ENCODE measurements at regions not wholly inside any gene's neighbourhood (a gene's known extent, or its start where the extent isn't known, plus 50 kb on each side); places are given as distances from the start of the nearest gene placed in this dataset.

GRCh38 chr1:88039240-88039639 is 644.8 kb upstream of the PKN2 start:
- H3K4me1 ChIP-seq (ENCODE audit: control insufficient read depth, extremely low read depth, insufficient read depth, low read length), result no peaks in the 10 kb centered on the region
- H3K27me3 ChIP-seq (ENCODE audit: control insufficient read depth, insufficient read depth, low read length), result no peaks in the 10 kb centered on the region
- H2AFZ ChIP-seq (ENCODE audit: low read length), result no peak overlapping the region
- no peak overlapping the region for H3K9ac ChIP-seq (ENCODE audit: insufficient read depth, low read length)
- TF ChIP-seq EZH2 (IDR thresholded peaks at IDR 0.05; ENCODE audit: low read length, missing control alignments) (no peak), CTCF (conservative IDR thresholded peaks at IDR 0.05 in 1 of 2, IDR thresholded peaks at IDR 0.05 in 1 of 2; ENCODE audit: low read depth in 1 of 2, low read length in 2 of 2) (no peak)
- no peaks in the 10 kb centered on the region for H4K20me1 ChIP-seq (ENCODE audit: control insufficient read depth, extremely low read depth, insufficient read depth, low read length)
- H3K4me2 ChIP-seq (ENCODE audit: extremely low read depth, insufficient read depth, low read length), result no peak overlapping the region
- no peaks in the 10 kb centered on the region for H3K9me3 ChIP-seq (ENCODE audit: control insufficient read depth, insufficient read depth, low read depth, low read length)
- no peak overlapping the region for H3K4me3 ChIP-seq (replicated peaks in 1 of 4; ENCODE audit: control extremely low read depth in 1 of 4, insufficient read depth in 1 of 4, low read depth in 3 of 4, low read length in 4 of 4)
- H3K27ac ChIP-seq (ENCODE audit: insufficient read depth, low read length), result no peak overlapping the region
- no peak for DNase-seq (ENCODE audit: low read depth in 2 of 2)
- no peaks in the 10 kb centered on the region for H3K79me2 ChIP-seq (ENCODE audit: control insufficient read depth, insufficient read depth, low read length)
- no peaks in the 10 kb centered on the region for H3K36me3 ChIP-seq (ENCODE audit: control insufficient read depth, insufficient read depth, low read length)

GRCh38 chr1:88043834-88044233 is 640.2 kb upstream of the PKN2 start:
- no peaks in the 10 kb centered on the region for H3K9me3 ChIP-seq (ENCODE audit: control insufficient read depth, insufficient read depth, low read depth, low read length)
- H2AFZ ChIP-seq (ENCODE audit: low read length), result no peak overlapping the region
- H3K27ac ChIP-seq (ENCODE audit: insufficient read depth, low read length), result no peak overlapping the region
- H3K79me2 ChIP-seq (ENCODE audit: control insufficient read depth, insufficient read depth, low read length), result no peaks in the 10 kb centered on the region
- no peaks in the 10 kb centered on the region for H4K20me1 ChIP-seq (ENCODE audit: control insufficient read depth, extremely low read depth, insufficient read depth, low read length)
- H3K27me3 ChIP-seq (ENCODE audit: control insufficient read depth, insufficient read depth, low read length), result no peaks in the 10 kb centered on the region
- peak in 1 of 2 donors; percentile 39 for DNase-seq (ENCODE audit: low read depth in 2 of 2)
- no peaks in the 10 kb centered on the region for H3K36me3 ChIP-seq (ENCODE audit: control insufficient read depth, insufficient read depth, low read length)
- H3K9ac ChIP-seq (ENCODE audit: insufficient read depth, low read length), result no peak overlapping the region
- TF ChIP-seq EZH2 (IDR thresholded peaks at IDR 0.05; ENCODE audit: low read length, missing control alignments) (no peak), CTCF (conservative IDR thresholded peaks at IDR 0.05 in 1 of 2, IDR thresholded peaks at IDR 0.05 in 1 of 2; ENCODE audit: low read depth in 1 of 2, low read length in 2 of 2) (no peak)
- no peaks in the 10 kb centered on the region for H3K4me1 ChIP-seq (ENCODE audit: control insufficient read depth, extremely low read depth, insufficient read depth, low read length)
- no peak overlapping the region for H3K4me3 ChIP-seq (replicated peaks in 1 of 4; ENCODE audit: control extremely low read depth in 1 of 4, insufficient read depth in 1 of 4, low read depth in 3 of 4, low read length in 4 of 4)
- no peak overlapping the region for H3K4me2 ChIP-seq (ENCODE audit: extremely low read depth, insufficient read depth, low read length)

- Histone ChIP-seq H3K4me2 (ENCODE audit: extremely low read depth, insufficient read depth, low read length) (no peak overlapping the region), H3K9me3 (ENCODE audit: control insufficient read depth, insufficient read depth, low read depth, low read length) (no peaks in the 10 kb centered on the region), H2AFZ (ENCODE audit: low read length) (no peak overlapping the region), H3K9ac (ENCODE audit: insufficient read depth, low read length) (no peak overlapping the region), H3K4me3 (replicated peaks in 1 of 4; ENCODE audit: control extremely low read depth in 1 of 4, insufficient read depth in 1 of 4, low read depth in 3 of 4, low read length in 4 of 4) (no peak overlapping the region), H3K27ac (ENCODE audit: insufficient read depth, low read length) (no peak overlapping the region), H3K36me3 (ENCODE audit: control insufficient read depth, insufficient read depth, low read length) (no peaks in the 10 kb centered on the region), H3K4me1 (ENCODE audit: control insufficient read depth, extremely low read depth, insufficient read depth, low read length) (no peaks in the 10 kb centered on the region), H3K27me3 (ENCODE audit: control insufficient read depth, insufficient read depth, low read length) (no peaks in the 10 kb centered on the region), H3K79me2 (ENCODE audit: control insufficient read depth, insufficient read depth, low read length) (no peaks in the 10 kb centered on the region), H4K20me1 (ENCODE audit: control insufficient read depth, extremely low read depth, insufficient read depth, low read length) (no peaks in the 10 kb centered on the region)
- no peak for DNase-seq (ENCODE audit: low read depth in 2 of 2)
- no peak for TF ChIP-seq CTCF (conservative IDR thresholded peaks at IDR 0.05 in 1 of 2, IDR thresholded peaks at IDR 0.05 in 1 of 2; ENCODE audit: low read depth in 1 of 2, low read length in 2 of 2)
- TF ChIP-seq EZH2 (IDR thresholded peaks at IDR 0.05; ENCODE audit: low read length, missing control alignments), result no peak
Measured at GRCh38 chr1:88052167-88052566, 631.9 kb upstream of the PKN2 start.

All from fibroblast of lung (primary cell).